Cardiac muscle cell (in vitro differentiated cells and primary cell): ENCODE measurements at regions not wholly inside any gene's neighbourhood (a gene's known extent, or its start where the extent isn't known, plus 50 kb on each side); places are given as distances from the start of the nearest gene placed in this dataset.

Experiments used
- DNase-seq, 2 donors: peaks; one replicate each; pipeline versions ENCODE4 v3.0.0 to v3.0.0-alpha.2; 2010 to 2017; ENCODE audit warnings: low read depth in 1 of 2, low spot score in 1 of 2
- H3K27ac ChIP-seq: fragments of 200-600 bp; sonication (generic); 2 replicates; pipeline ENCODE4 v1.5.1; 2016
- H3K27me3 ChIP-seq: fragments of 200-600 bp; sonication (generic); 2 replicates; pipeline ENCODE4 v1.6.0; 2016; ENCODE audit warnings: control low read depth
- H3K36me3 ChIP-seq: fragments of 200-600 bp; sonication (generic); 2 replicates; pipeline ENCODE4 v1.5.1; 2016; ENCODE audit warnings: control low read depth
- H3K4me1 ChIP-seq: fragments of 200-600 bp; sonication (generic); 2 replicates; pipeline ENCODE4 v1.8.1; 2017; ENCODE audit warnings: low read depth, mild to moderate bottlenecking, mixed run types
- H3K4me3 ChIP-seq: fragments of 200-600 bp; sonication (generic); 2 replicates; pipeline ENCODE4 v1.5.1; 2016; ENCODE audit warnings: mild to moderate bottlenecking
- H3K9me3 ChIP-seq: fragments of 200-600 bp; sonication (generic); 2 replicates; pipeline ENCODE4 v1.5.1; 2017; ENCODE audit warnings: low read depth, mild to moderate bottlenecking, control low read depth
- TF ChIP-seq, protein P1 (sequence below): IDR thresholded peaks from 2 replicates; pipeline ENCODE4 v1.5.1; 2012; ENCODE audit warnings: low read depth, mild to moderate bottlenecking, low read length

DNA sequence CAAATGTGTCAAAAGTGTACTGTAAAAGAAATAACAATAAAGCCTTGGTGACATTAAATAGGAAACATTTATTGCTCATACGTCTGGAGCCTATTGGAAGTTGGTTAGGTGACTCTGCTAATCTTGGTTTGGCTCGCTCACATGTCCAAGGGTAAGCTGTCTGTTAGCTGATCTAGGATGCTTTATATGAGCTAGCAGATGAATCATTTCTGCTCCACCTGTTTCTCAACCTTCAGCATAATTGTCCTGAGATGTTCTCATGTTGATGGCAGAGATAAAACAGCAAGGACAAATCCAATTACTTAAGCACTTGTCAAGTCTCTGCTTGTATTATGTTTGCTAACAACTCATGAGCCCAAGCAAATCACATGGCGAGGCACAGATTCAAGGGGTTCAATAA, 56.0 kb upstream of the CD53 start:
- no peaks in the 10 kb centered on the region for H3K9me3 ChIP-seq
- no peaks in the 10 kb centered on the region for H3K4me1 ChIP-seq
- no peak for DNase-seq
- no peak overlapping the region for H3K4me3 ChIP-seq
- H3K36me3 ChIP-seq, result no peaks in the 10 kb centered on the region
- no peaks in the 10 kb centered on the region for H3K27me3 ChIP-seq
- TF ChIP-seq, protein P1, sequence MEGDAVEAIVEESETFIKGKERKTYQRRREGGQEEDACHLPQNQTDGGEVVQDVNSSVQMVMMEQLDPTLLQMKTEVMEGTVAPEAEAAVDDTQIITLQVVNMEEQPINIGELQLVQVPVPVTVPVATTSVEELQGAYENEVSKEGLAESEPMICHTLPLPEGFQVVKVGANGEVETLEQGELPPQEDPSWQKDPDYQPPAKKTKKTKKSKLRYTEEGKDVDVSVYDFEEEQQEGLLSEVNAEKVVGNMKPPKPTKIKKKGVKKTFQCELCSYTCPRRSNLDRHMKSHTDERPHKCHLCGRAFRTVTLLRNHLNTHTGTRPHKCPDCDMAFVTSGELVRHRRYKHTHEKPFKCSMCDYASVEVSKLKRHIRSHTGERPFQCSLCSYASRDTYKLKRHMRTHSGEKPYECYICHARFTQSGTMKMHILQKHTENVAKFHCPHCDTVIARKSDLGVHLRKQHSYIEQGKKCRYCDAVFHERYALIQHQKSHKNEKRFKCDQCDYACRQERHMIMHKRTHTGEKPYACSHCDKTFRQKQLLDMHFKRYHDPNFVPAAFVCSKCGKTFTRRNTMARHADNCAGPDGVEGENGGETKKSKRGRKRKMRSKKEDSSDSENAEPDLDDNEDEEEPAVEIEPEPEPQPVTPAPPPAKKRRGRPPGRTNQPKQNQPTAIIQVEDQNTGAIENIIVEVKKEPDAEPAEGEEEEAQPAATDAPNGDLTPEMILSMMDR, result no peak
- no peak overlapping the region for H3K27ac ChIP-seq

DNA sequence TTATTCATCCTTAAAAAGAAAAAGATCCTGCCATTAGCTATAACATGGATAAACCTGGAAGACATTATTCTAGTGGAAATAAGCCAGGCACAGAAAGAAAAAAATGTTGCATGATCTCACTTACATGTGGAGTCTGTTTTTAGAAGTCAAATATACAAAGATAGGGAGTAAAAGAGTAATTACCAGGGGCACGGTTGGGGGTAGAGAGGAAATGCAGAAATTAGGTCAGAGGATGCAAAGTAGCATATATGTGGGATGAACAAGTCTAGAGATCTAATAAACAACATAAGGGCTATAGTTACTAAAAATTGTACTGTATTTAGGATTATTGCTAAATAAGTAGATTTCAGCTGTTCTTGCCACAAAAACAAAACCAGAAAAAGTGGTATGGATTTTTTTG, 61.4 kb upstream of the CD53 start:
- H3K27me3 ChIP-seq, result no peaks in the 10 kb centered on the region
- TF ChIP-seq, protein P1, result no peak
- no peak overlapping the region for H3K27ac ChIP-seq
- H3K36me3 ChIP-seq, result no peaks in the 10 kb centered on the region
- no peak overlapping the region for H3K4me3 ChIP-seq
- no peaks in the 10 kb centered on the region for H3K4me1 ChIP-seq
- DNase-seq, result no peak
- H3K9me3 ChIP-seq, result no peaks in the 10 kb centered on the region

DNA sequence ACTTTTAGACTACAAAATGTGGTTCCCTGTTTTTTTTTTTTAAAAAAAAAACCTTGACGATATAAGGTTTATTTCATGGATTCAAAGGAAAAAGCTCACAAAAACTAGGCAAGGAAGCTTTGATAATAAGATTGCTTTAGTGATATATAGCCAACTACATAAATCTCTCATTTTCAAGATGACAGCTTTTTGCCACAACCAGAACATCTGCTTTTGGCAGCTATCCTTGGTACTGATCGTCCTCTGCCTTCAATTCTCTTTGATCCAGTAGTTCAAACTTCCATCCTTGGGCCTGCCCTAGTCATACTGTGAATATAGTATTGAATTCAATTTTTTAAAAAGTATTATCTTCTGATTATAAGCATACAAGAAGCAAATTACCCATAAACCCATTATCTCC, 72.9 kb upstream of the CD53 start:
- Histone ChIP-seq H3K9me3 (no peaks in the 10 kb centered on the region), H3K4me3 (no peak overlapping the region), H3K27ac (no peak overlapping the region), H3K27me3 (no peaks in the 10 kb centered on the region), H3K4me1 (no peaks in the 10 kb centered on the region), H3K36me3 (no peaks in the 10 kb centered on the region)
- TF ChIP-seq, protein P1, result no peak
- DNase-seq, result no peak

DNA sequence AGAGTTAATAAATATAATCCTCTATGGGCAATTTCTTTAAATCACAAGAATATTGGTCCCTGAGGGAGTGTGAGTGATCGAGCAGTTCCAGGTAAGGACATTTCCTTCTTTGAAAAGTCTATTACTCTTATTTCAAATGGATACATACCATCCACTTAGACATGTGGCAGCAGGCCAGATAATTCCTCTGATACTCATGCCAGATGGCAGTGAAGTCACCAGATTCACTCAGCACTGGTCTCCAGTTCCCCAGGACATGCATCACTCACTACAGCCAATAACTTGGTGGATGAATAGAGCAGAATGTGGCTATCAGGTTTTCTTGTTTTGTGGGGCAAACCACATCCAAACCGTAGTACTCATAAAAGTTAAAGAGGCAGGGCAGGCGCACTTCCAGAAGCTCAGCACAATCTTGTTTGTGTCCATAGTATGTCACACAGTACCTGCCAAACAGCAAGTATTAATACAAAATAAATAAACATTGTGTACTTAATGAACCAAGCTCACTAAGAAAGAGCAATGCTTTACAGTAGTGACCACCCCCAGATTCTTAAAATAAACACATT, 74.2 kb upstream of the CD53 start:
- no peak overlapping the region for H3K27ac ChIP-seq

DNA sequence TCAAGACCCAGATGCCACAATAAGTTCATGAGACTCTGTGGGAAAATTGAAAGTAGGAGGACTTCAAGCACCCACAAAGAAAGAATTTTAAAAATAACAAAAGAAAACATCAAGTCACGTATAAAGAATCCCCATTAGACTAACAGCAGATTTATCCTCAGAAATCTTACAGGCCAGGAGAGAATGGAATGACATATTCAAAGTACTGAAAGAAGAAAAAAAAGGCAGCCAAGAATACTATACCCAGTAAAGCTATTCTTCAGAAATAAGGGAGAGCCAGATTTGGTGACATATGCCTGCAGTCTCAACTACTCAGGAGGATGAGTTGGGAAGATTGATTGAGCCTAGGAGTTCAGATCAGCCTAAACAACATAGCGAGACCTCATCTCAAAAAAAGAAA, 84.3 kb upstream of the CD53 start:
- H3K9me3 ChIP-seq, result no peaks in the 10 kb centered on the region
- TF ChIP-seq, protein P1, result no peak
- H3K27ac ChIP-seq, result no peak overlapping the region
- H3K4me1 ChIP-seq, result no peaks in the 10 kb centered on the region
- no peaks in the 10 kb centered on the region for H3K27me3 ChIP-seq
- DNase-seq, result no peak
- H3K36me3 ChIP-seq, result no peaks in the 10 kb centered on the region
- H3K4me3 ChIP-seq, result no peak overlapping the region

More for the DNA sequence above, 74.2 kb upstream of the CD53 start:
- H3K4me1 ChIP-seq, result no peaks in the 10 kb centered on the region
- H3K27me3 ChIP-seq, result no peaks in the 10 kb centered on the region
- DNase-seq, result no peak
- H3K9me3 ChIP-seq, result no peaks in the 10 kb centered on the region
- no peaks in the 10 kb centered on the region for H3K36me3 ChIP-seq
- H3K4me3 ChIP-seq, result no peak overlapping the region
- TF ChIP-seq, protein P1, result no peak
